Activated naive CD8-positive, alpha-beta T cell treated with anti-CD3 and anti-CD28 coated beads, Interleukin-2, amount 10 ng/mL, durations not matched to agents 7 days and 5 days (primary cell): ENCODE measurements at regions not wholly inside any gene's neighbourhood (a gene's known extent, or its start where the extent isn't known, plus 50 kb on each side); places are given as distances from the start of the nearest gene placed in this dataset.
"Not testable (repeated sequence)": the region's sequence is repeated elsewhere in the genome, so short reads cannot be mapped to it uniquely, and the experiment has no call there.

ENCODE experiments used
- ATAC-seq: fragments of 150-1000 bp; cut with Tn5 transposase; one replicate; pipeline ENCODE4 v1.10.0; 2021; ENCODE audit warnings: low read depth, moderate library complexity
- POLR2A ChIA-PET: fragments of 350-600 bp; sonication (Branson Sonifier 250); formaldehyde crosslinking; loops from one replicate; lab custom pipeline; 2021; ENCODE audit warnings: antibody characterized with exemption; lab: Charles Lee
- DNase-seq: peaks from one replicate; pipeline ENCODE4 v3.0.0; 2021
- H3K27ac Mint-ChIP-seq: one replicate; pipeline ENCODE4 v1.8.0; 2022; ENCODE audit warnings: mild to moderate bottlenecking, mixed read lengths
- H3K27me3 Mint-ChIP-seq: one replicate; pipeline ENCODE4 v1.8.0; 2022; ENCODE audit warnings: mild to moderate bottlenecking, moderate library complexity, mixed read lengths
- H3K36me3 Mint-ChIP-seq: one replicate; pipeline ENCODE4 v1.8.0; 2021; ENCODE audit warnings: mild to moderate bottlenecking, mixed read lengths
- H3K4me1 Mint-ChIP-seq: one replicate; pipeline ENCODE4 v1.8.0; 2021; ENCODE audit warnings: mixed read lengths
- H3K4me3 Mint-ChIP-seq: one replicate; pipeline ENCODE4 v1.8.0; 2022; ENCODE audit warnings: mild to moderate bottlenecking, moderate library complexity, mixed read lengths
- H3K9me3 Mint-ChIP-seq: one replicate; pipeline ENCODE4 v1.8.0; 2021; ENCODE audit warnings: mixed read lengths

DNA sequence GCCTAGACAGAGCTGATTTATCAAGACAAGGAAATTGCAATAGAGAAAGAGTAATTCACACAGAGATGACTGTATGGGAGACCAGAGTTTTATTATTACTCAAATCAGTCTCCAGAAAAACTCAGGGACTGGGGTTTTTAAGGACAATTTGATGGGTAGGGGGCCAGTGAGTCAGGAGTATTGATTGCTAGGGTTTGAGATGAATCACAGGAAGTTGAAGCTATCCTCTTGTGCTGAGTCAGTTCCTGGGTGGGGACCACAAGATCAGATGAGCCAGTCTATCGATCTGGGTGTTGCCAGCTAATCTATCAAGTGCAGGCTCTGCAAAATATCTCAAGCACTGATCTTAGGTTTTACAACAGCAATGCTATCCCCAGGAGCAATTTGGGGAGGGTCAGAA lies 87.4 kb upstream of the TGIF2LY start:
- H3K36me3 Mint-ChIP-seq, ATAC-seq, H3K9me3 Mint-ChIP-seq, DNase-seq, H3K27ac Mint-ChIP-seq, H3K4me1 Mint-ChIP-seq, H3K27me3 Mint-ChIP-seq, H3K4me3 Mint-ChIP-seq, POLR2A ChIA-PET: not testable (repeated sequence)

DNA sequence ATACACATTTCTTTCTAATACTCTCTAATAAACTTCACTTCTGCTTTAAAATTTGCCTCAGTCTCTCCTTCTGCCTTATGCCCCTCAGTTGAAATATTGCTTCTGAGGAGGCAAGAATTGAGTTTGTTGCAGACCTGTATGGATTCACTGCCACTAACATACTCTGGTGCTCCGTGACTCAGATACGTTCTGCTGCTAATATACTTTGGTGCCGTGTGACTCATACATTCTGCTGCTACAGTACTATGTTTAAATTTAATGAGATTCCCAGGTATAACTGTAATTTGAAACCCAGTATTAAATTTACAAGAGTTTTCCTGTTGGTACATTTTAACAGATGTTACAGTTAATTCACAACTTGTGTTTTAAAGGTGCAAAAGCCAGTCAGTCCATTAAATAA lies 84.3 kb upstream of the TGIF2LY start:
- POLR2A ChIA-PET, H3K36me3 Mint-ChIP-seq, H3K4me1 Mint-ChIP-seq, DNase-seq, H3K4me3 Mint-ChIP-seq, H3K27me3 Mint-ChIP-seq, H3K27ac Mint-ChIP-seq, H3K9me3 Mint-ChIP-seq, ATAC-seq: not testable (repeated sequence)

DNA sequence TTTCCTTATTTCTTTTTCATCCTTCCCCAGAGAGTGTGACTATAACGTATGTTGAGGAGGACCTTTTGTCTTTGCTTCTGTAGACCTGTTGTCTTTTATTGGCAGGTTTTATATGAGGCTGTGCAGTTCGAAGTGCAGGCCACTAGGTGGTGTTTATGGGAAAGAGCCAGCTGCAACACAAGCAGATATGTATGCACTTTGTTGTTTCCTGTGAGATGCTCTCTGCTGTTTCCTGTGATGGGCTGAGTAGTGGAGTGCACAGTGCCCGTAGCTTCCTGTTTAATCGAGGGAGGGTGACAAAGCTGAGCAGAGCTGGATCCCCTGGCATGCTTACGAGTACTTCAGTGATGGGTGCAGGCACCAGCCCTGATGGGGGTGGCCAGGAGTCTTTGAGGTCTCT lies 51.8 kb upstream of the TGIF2LY start:
- H3K4me1 Mint-ChIP-seq, POLR2A ChIA-PET, H3K27ac Mint-ChIP-seq, H3K27me3 Mint-ChIP-seq, H3K9me3 Mint-ChIP-seq, H3K4me3 Mint-ChIP-seq, H3K36me3 Mint-ChIP-seq: not testable (repeated sequence)
- peak; percentile 15 for DNase-seq
- peak; percentile 91 for ATAC-seq
